Tibial nerve (tissue), 4 donors: ENCODE measurements at regions not wholly inside any gene's neighbourhood (a gene's known extent, or its start where the extent isn't known, plus 50 kb on each side); places are given as distances from the start of the nearest gene placed in this dataset.

Source experiments
- EP300 ChIP-seq, 2 donors: sonication (generic); formaldehyde crosslinking; IDR thresholded peaks; one replicate each; pipeline ENCODE4 v1.6.1; 2017; ENCODE audit warnings: antibody characterized with exemption in 2 of 2, mild to moderate bottlenecking in 1 of 2
- POLR2A ChIP-seq, 2 donors: fragments of 450-650 bp; IDR thresholded peaks; one replicate each; pipeline ENCODE4 v1.6.1; 2017; ENCODE audit warnings: antibody characterized with exemption in 2 of 2, mild to moderate bottlenecking in 2 of 2, moderate library complexity in 2 of 2
- TF ChIP-seq, protein P1 (sequence below), 5 experiments: fragments of 200-600 bp in 3 of 5; fragments of 450-650 bp in 2 of 5; sonication (generic) in 3 of 5; IDR thresholded peaks; one replicate each; pipeline ENCODE4 v1.5.1; 2016 to 2019; ENCODE audit warnings: antibody characterized with exemption in 5 of 5, mild to moderate bottlenecking in 3 of 5, moderate library complexity in 2 of 5

DNA sequence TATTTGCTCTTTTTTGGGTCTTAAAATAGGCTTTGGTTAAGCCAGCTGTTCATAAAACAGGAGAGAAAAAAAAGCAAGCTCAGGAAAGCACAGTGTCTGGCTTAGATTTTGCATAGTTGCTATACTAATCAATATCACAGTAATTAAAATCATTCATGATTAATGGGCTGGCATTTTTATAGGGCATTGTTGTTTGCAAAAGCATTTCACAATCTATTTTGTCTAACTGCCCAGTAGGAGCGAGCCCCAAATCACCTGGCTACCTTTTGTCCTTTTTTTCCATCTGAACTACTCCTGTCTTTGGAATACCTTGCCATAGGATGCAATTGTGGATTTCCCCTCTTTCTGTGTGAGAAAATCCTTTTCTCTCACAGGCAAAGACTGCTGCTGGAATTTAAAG lies 619.8 kb downstream of the JRKL start:
- TF ChIP-seq, protein P1, sequence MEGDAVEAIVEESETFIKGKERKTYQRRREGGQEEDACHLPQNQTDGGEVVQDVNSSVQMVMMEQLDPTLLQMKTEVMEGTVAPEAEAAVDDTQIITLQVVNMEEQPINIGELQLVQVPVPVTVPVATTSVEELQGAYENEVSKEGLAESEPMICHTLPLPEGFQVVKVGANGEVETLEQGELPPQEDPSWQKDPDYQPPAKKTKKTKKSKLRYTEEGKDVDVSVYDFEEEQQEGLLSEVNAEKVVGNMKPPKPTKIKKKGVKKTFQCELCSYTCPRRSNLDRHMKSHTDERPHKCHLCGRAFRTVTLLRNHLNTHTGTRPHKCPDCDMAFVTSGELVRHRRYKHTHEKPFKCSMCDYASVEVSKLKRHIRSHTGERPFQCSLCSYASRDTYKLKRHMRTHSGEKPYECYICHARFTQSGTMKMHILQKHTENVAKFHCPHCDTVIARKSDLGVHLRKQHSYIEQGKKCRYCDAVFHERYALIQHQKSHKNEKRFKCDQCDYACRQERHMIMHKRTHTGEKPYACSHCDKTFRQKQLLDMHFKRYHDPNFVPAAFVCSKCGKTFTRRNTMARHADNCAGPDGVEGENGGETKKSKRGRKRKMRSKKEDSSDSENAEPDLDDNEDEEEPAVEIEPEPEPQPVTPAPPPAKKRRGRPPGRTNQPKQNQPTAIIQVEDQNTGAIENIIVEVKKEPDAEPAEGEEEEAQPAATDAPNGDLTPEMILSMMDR (IDR thresholded peaks at IDR 0.05) = no peak
- TF ChIP-seq POLR2A (IDR thresholded peaks at IDR 0.05) = no peak
- no peak for TF ChIP-seq EP300 (IDR thresholded peaks at IDR 0.05)
